ENCODE measurements at regions not wholly inside any gene's neighbourhood (a gene's known extent, or its start where the extent isn't known, plus 50 kb on each side); places are given as distances from the start of the nearest gene placed in this dataset.

- H3K9me3 ChIP-seq (ENCODE audit: insufficient read depth, low read depth, low read length), result peaks cover 2% of the 10 kb centered on the region
- no peak overlapping the region for H2BK120ac ChIP-seq (ENCODE audit: insufficient read depth, low read length, poor library complexity)
- H2AK5ac ChIP-seq (ENCODE audit: low read length), result no peak overlapping the region
- H3K4me3 ChIP-seq (ENCODE audit: low read depth, low read length), result no peak overlapping the region
- no peak overlapping the region for H3K23ac ChIP-seq (ENCODE audit: low read length)
- no peak overlapping the region for H4K12ac ChIP-seq (ENCODE audit: low read depth, low read length)
- H3K18ac ChIP-seq (ENCODE audit: low read length), result no peak overlapping the region
- no peak for DNase-seq
- H3K4me2 ChIP-seq (ENCODE audit: low read length), result no peak overlapping the region
- H3K4me1 ChIP-seq (ENCODE audit: control insufficient read depth in 1 of 2, insufficient read depth in 2 of 2, low read length in 2 of 2), result no peaks in the 10 kb centered on the region
- no peak overlapping the region for H4K91ac ChIP-seq (ENCODE audit: low read depth, low read length)
- no peaks in the 10 kb centered on the region for H3K79me1 ChIP-seq (ENCODE audit: low read length)
- no peaks in the 10 kb centered on the region for H3K27me3 ChIP-seq (ENCODE audit: insufficient read depth, low read length)
- H3K9ac ChIP-seq (ENCODE audit: low read length), result no peak overlapping the region
- H2BK12ac ChIP-seq (ENCODE audit: low read length), result no peak overlapping the region
- H3K79me2 ChIP-seq (ENCODE audit: control insufficient read depth, insufficient read depth, low read length, poor library complexity), result no peaks in the 10 kb centered on the region
- H3K27ac ChIP-seq (ENCODE audit: low read depth, low read length), result no peak overlapping the region
- H3K14ac ChIP-seq (ENCODE audit: low read length), result no peak overlapping the region
- H2BK5ac ChIP-seq (ENCODE audit: low read depth, low read length, poor library complexity), result no peak overlapping the region
- no peak overlapping the region for H4K8ac ChIP-seq (ENCODE audit: low read depth, low read length)
- no peaks in the 10 kb centered on the region for H3K36me3 ChIP-seq (ENCODE audit: control insufficient read depth in 1 of 2, insufficient read depth in 2 of 2, low read length in 2 of 2)
- H2AFZ ChIP-seq (ENCODE audit: insufficient read depth, low read length, poor library complexity), result no peak overlapping the region
- no peak overlapping the region for H3K4ac ChIP-seq (ENCODE audit: low read depth, low read length)
Observed at GRCh38 chr12:60391791-60392190, 796.0 kb downstream of the SLC16A7 start.

GRCh38 chr12:60393093-60393492 lies 797.3 kb downstream of the SLC16A7 start:
- no peak overlapping the region for H2AK5ac ChIP-seq (ENCODE audit: low read length)
- H2BK5ac ChIP-seq (ENCODE audit: low read depth, low read length, poor library complexity), result no peak overlapping the region
- H3K4me1 ChIP-seq (ENCODE audit: control insufficient read depth in 1 of 2, insufficient read depth in 2 of 2, low read length in 2 of 2), result no peaks in the 10 kb centered on the region
- H3K27ac ChIP-seq (ENCODE audit: low read depth, low read length), result no peak overlapping the region
- H3K4me2 ChIP-seq (ENCODE audit: low read length), result no peak overlapping the region
- no peaks in the 10 kb centered on the region for H3K27me3 ChIP-seq (ENCODE audit: insufficient read depth, low read length)
- no peak overlapping the region for H4K8ac ChIP-seq (ENCODE audit: low read depth, low read length)
- no peaks in the 10 kb centered on the region for H3K36me3 ChIP-seq (ENCODE audit: control insufficient read depth in 1 of 2, insufficient read depth in 2 of 2, low read length in 2 of 2)
- H3K79me2 ChIP-seq (ENCODE audit: control insufficient read depth, insufficient read depth, low read length, poor library complexity), result no peaks in the 10 kb centered on the region
- H3K4me3 ChIP-seq (ENCODE audit: low read depth, low read length), result no peak overlapping the region
- no peak overlapping the region for H2BK12ac ChIP-seq (ENCODE audit: low read length)
- H2AFZ ChIP-seq (ENCODE audit: insufficient read depth, low read length, poor library complexity), result no peak overlapping the region
- no peak overlapping the region for H3K4ac ChIP-seq (ENCODE audit: low read depth, low read length)
- no peak overlapping the region for H3K9ac ChIP-seq (ENCODE audit: low read length)
- no CpG with 5 or more reads among the region's 5 CpGs for WGBS (ENCODE audit: extremely low coverage, insufficient coverage, insufficient read length)
- DNase-seq, result no peak
- no peak overlapping the region for H3K23ac ChIP-seq (ENCODE audit: low read length)
- H3K18ac ChIP-seq (ENCODE audit: low read length), result no peak overlapping the region
- no peak overlapping the region for H2BK120ac ChIP-seq (ENCODE audit: insufficient read depth, low read length, poor library complexity)
- H3K79me1 ChIP-seq (ENCODE audit: low read length), result no peaks in the 10 kb centered on the region
- H4K12ac ChIP-seq (ENCODE audit: low read depth, low read length), result no peak overlapping the region
- H3K14ac ChIP-seq (ENCODE audit: low read length), result no peak overlapping the region
- H4K91ac ChIP-seq (ENCODE audit: low read depth, low read length), result no peak overlapping the region
- peaks cover 2% of the 10 kb centered on the region for H3K9me3 ChIP-seq (ENCODE audit: insufficient read depth, low read depth, low read length)

- H3K9ac ChIP-seq (ENCODE audit: low read length), result no peak overlapping the region
- peaks cover 2% of the 10 kb centered on the region for H3K9me3 ChIP-seq (ENCODE audit: insufficient read depth, low read depth, low read length)
- H3K4me3 ChIP-seq (ENCODE audit: low read depth, low read length), result no peak overlapping the region
- no peak overlapping the region for H4K8ac ChIP-seq (ENCODE audit: low read depth, low read length)
- DNase-seq, result no peak
- H3K4ac ChIP-seq (ENCODE audit: low read depth, low read length), result no peak overlapping the region
- H3K14ac ChIP-seq (ENCODE audit: low read length), result no peak overlapping the region
- no peaks in the 10 kb centered on the region for H3K79me2 ChIP-seq (ENCODE audit: control insufficient read depth, insufficient read depth, low read length, poor library complexity)
- H3K18ac ChIP-seq (ENCODE audit: low read length), result no peak overlapping the region
- H3K4me2 ChIP-seq (ENCODE audit: low read length), result no peak overlapping the region
- no peak overlapping the region for H2BK5ac ChIP-seq (ENCODE audit: low read depth, low read length, poor library complexity)
- WGBS (ENCODE audit: extremely low coverage, insufficient coverage, insufficient read length), result no CpG with 5 or more reads among the region's 2 CpGs
- no peak overlapping the region for H2BK120ac ChIP-seq (ENCODE audit: insufficient read depth, low read length, poor library complexity)
- no peaks in the 10 kb centered on the region for H3K36me3 ChIP-seq (ENCODE audit: control insufficient read depth in 1 of 2, insufficient read depth in 2 of 2, low read length in 2 of 2)
- no peak overlapping the region for H3K27ac ChIP-seq (ENCODE audit: low read depth, low read length)
- no peak overlapping the region for H3K23ac ChIP-seq (ENCODE audit: low read length)
- H3K79me1 ChIP-seq (ENCODE audit: low read length), result no peaks in the 10 kb centered on the region
- no peak overlapping the region for H4K91ac ChIP-seq (ENCODE audit: low read depth, low read length)
- no peaks in the 10 kb centered on the region for H3K27me3 ChIP-seq (ENCODE audit: insufficient read depth, low read length)
- H2AFZ ChIP-seq (ENCODE audit: insufficient read depth, low read length, poor library complexity), result no peak overlapping the region
- H3K4me1 ChIP-seq (ENCODE audit: control insufficient read depth in 1 of 2, insufficient read depth in 2 of 2, low read length in 2 of 2), result no peaks in the 10 kb centered on the region
- H2BK12ac ChIP-seq (ENCODE audit: low read length), result no peak overlapping the region
- no peak overlapping the region for H2AK5ac ChIP-seq (ENCODE audit: low read length)
- no peak overlapping the region for H4K12ac ChIP-seq (ENCODE audit: low read depth, low read length)
Observed at GRCh38 chr12:60394665-60395064, 798.8 kb downstream of the SLC16A7 start.

- Histone ChIP-seq H2BK120ac (ENCODE audit: insufficient read depth, low read length, poor library complexity) (no peak overlapping the region), H2BK12ac (ENCODE audit: low read length) (no peak overlapping the region), H3K4me3 (ENCODE audit: low read depth, low read length) (no peak overlapping the region), H3K27me3 (ENCODE audit: insufficient read depth, low read length) (no peaks in the 10 kb centered on the region), H3K4me1 (ENCODE audit: control insufficient read depth in 1 of 2, insufficient read depth in 2 of 2, low read length in 2 of 2) (no peaks in the 10 kb centered on the region), H4K91ac (ENCODE audit: low read depth, low read length) (no peak overlapping the region), H3K18ac (ENCODE audit: low read length) (no peak overlapping the region), H3K14ac (ENCODE audit: low read length) (no peak overlapping the region), H3K9ac (ENCODE audit: low read length) (no peak overlapping the region), H3K4ac (ENCODE audit: low read depth, low read length) (no peak overlapping the region), H3K23ac (ENCODE audit: low read length) (no peak overlapping the region), H4K8ac (ENCODE audit: low read depth, low read length) (no peak overlapping the region), H4K12ac (ENCODE audit: low read depth, low read length) (no peak overlapping the region), H2AK5ac (ENCODE audit: low read length) (no peak overlapping the region), H3K9me3 (ENCODE audit: insufficient read depth, low read depth, low read length) (no peaks in the 10 kb centered on the region), H3K27ac (ENCODE audit: low read depth, low read length) (no peak overlapping the region), H3K4me2 (ENCODE audit: low read length) (no peak overlapping the region), H3K79me1 (ENCODE audit: low read length) (no peaks in the 10 kb centered on the region), H3K36me3 (ENCODE audit: control insufficient read depth in 1 of 2, insufficient read depth in 2 of 2, low read length in 2 of 2) (no peaks in the 10 kb centered on the region), H2BK5ac (ENCODE audit: low read depth, low read length, poor library complexity) (no peak overlapping the region), H3K79me2 (ENCODE audit: control insufficient read depth, insufficient read depth, low read length, poor library complexity) (no peaks in the 10 kb centered on the region), H2AFZ (ENCODE audit: insufficient read depth, low read length, poor library complexity) (no peak overlapping the region)
- no CpG with 5 or more reads among the region's 1 CpG for WGBS (ENCODE audit: extremely low coverage, insufficient coverage, insufficient read length)
- DNase-seq, result no peak
Observed at GRCh38 chr12:60398547-60398946, 802.7 kb downstream of the SLC16A7 start.

All from trophoblast cell (in vitro differentiated cells and primary cell).